K562 (cell line): ENCODE measurements at regions not wholly inside any gene's neighbourhood (a gene's known extent, or its start where the extent isn't known, plus 50 kb on each side); places are given as distances from the start of the nearest gene placed in this dataset.
A peak's percentile ranks its signal among the peaks of the same experiment; 100 is the strongest.

ENCODE experiments used
- JUN ChIP-seq, 2 experiments: sonication (generic) in 1 of 2; formaldehyde crosslinking in 1 of 2; IDR thresholded peaks; 2 replicates each; pipeline versions ENCODE4 v1.6.1 to v1.8.0; 2012 to 2022; ENCODE audit warnings: borderline replicate concordance in 2 of 2, mild to moderate bottlenecking in 2 of 2, improper control_type of control experiment in 1 of 2, low read depth in 1 of 2, low read length in 1 of 2, missing genetic modification reagents in 1 of 2
- JUND ChIP-seq, 2 experiments: IDR thresholded peaks; 2 replicates in 1 of 2; 3 replicates in 1 of 2; pipeline ENCODE4 v1.6.1; 2011; ENCODE audit warnings: borderline replicate concordance in 2 of 2, low read depth in 2 of 2, low read length in 2 of 2, improper control_type of control experiment in 1 of 2, missing biosample characterization in 1 of 2, missing genetic modification characterization in 1 of 2, missing genetic modification reagents in 1 of 2
- MAFG ChIP-seq: fragments of 450-650 bp; conservative IDR thresholded peaks from 2 replicates; pipeline ENCODE4 v1.6.1; 2016; ENCODE audit warnings: missing genetic modification characterization, missing compliant biosample characterization
- PCBP1 ChIP-seq: fragments of 200-400 bp; formaldehyde crosslinking; IDR thresholded peaks from 2 replicates; pipeline ENCODE4 v1.6.1; 2018; ENCODE audit warnings: mild to moderate bottlenecking, low read depth, low read length; ENCODE audit not compliant: poor library complexity, severe bottlenecking
- POLR2B ChIP-seq: fragments of 450-650 bp; IDR thresholded peaks from 2 replicates; pipeline ENCODE4 v1.6.1; 2018; ENCODE audit warnings: low read depth; ENCODE audit not compliant: partially characterized antibody
- SIX5 ChIP-seq, 2 experiments: IDR thresholded peaks; 2 replicates each; pipeline ENCODE4 v1.6.1; 2011; ENCODE audit warnings: low read length in 2 of 2, borderline replicate concordance in 1 of 2, low read depth in 1 of 2, mild to moderate bottlenecking in 1 of 2, moderate library complexity in 1 of 2; ENCODE audit not compliant: insufficient read depth in 1 of 2
- TBP ChIP-seq: optimal IDR thresholded peaks from 2 replicates; pipeline ENCODE3; 2011; ENCODE audit warnings: low read depth, low read length, improper control_type of control experiment
- ZNF263 ChIP-seq: sonication (generic); formaldehyde crosslinking; IDR thresholded peaks from 2 replicates; pipeline ENCODE4 v1.8.0; 2022; ENCODE audit warnings: mild to moderate bottlenecking, missing genetic modification reagents, borderline replicate concordance
- ZNF311 ChIP-seq: fragments of 250-450 bp; sonication (Bioruptor Pico); IDR thresholded peaks from 2 replicates; pipeline ENCODE4 v1.4.0; 2020; ENCODE audit warnings: mild to moderate bottlenecking, moderate library complexity
- TF ChIP-seq, protein P1 (sequence below): sonication (generic); formaldehyde crosslinking; IDR thresholded peaks from 2 replicates; pipeline ENCODE4 v1.8.0; 2022; ENCODE audit warnings: missing genetic modification reagents, mild to moderate bottlenecking, borderline replicate concordance
- TF ChIP-seq, protein P2 (sequence below): fragments of 200-800 bp; sonication (Bioruptor generic); IDR thresholded peaks from 2 replicates; pipeline ENCODE4 v1.6.1; 2016; ENCODE audit warnings: missing genetic modification characterization, missing compliant biosample characterization
- TF ChIP-seq, protein P3 (sequence below), 3 experiments: fragments of 200-800 bp in 1 of 3; fragments of 250-450 bp in 1 of 3; fragments of 450-650 bp in 1 of 3; sonication (Bioruptor Pico) in 1 of 3; sonication (Bioruptor generic) in 1 of 3; formaldehyde crosslinking in 1 of 3; IDR thresholded peaks; 2 replicates each; pipeline versions ENCODE4 v1.6.1 to v1.8.0; 2016 to 2022; ENCODE audit warnings: mild to moderate bottlenecking in 2 of 3, missing genetic modification characterization in 2 of 3, missing compliant biosample characterization in 1 of 3, moderate library complexity in 1 of 3

DNA sequence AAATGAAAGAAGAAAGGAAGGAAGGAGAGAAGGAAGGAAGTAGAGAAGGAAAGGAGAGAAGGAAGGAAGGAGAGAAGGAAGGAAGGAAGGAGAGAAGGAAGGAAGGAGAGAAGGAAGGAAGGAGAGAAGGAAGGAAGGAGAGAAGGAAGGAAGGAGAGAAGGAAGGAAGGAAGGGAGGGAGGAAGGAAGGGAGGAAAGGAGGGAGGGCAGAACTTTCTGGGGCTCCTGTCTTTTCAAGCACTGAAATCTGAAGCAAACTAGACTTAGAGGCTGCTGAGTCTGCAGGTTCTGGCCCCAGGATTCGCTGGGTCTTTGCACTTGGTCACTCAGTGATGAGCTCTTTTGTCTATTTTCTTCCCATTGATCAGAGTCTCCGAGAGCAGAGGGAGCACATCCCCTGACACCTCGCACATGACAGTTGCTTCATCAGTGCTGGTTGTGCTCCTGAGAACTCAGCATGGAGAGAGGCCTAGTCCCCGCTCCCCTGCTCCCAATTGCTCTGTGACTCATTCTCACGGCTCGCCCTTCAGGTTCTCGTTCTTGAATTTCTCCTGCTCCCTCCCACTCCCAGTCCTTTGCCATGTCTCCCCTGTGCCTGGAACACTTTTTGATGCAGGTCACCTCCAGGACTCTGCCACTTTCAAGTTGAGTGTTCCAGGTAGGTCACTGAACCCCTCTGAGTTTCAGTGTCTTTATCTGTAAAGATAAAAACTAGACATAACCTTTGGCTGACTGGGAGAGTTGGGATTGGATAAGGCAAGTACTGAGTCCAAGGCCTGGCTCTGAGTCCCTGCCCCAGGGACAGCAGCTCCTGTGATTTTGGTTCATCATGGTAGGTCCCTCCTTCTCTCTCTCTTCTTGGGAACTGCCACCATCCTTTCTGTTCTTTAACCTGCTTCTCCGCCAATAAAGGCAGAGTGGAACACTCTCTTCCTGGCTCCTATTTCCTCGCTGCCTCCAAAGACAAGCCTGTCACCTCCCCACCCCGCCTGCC is 55.2 kb downstream of the TNP1 start (continued):
- TF ChIP-seq JUN (IDR thresholded peaks at IDR 0.05; ENCODE audit: borderline replicate concordance, low read depth, low read length) (no peak), JUN (CRISPR knock-in tag; IDR thresholded peaks at IDR 0.05; ENCODE audit: borderline replicate concordance) (no peak), JUND (IDR thresholded peaks at IDR 0.05; ENCODE audit: borderline replicate concordance, low read depth, low read length) (0 out of 2 replicates have a peak, but pooled peaks have one; percentile 50), JUND (tag; IDR thresholded peaks at IDR 0.05; ENCODE audit: borderline replicate concordance, low read depth, low read length) (no peak), POLR2B (no peak), TBP (no peak), ZNF311 (CRISPR knock-in tag) (no peak), ZNF263 (0 out of 2 replicates have a peak, but pooled peaks have one; percentile 47), PCBP1 (no peak), SIX5 (IDR thresholded peaks at IDR 0.05; ENCODE audit: borderline replicate concordance in 1 of 2, insufficient read depth in 1 of 2, low read depth in 1 of 2, low read length in 2 of 2) (no peak), MAFG (tag) (0 out of 2 replicates have a peak, but pooled peaks have one; percentile 4)
- TF ChIP-seq, protein P1, sequence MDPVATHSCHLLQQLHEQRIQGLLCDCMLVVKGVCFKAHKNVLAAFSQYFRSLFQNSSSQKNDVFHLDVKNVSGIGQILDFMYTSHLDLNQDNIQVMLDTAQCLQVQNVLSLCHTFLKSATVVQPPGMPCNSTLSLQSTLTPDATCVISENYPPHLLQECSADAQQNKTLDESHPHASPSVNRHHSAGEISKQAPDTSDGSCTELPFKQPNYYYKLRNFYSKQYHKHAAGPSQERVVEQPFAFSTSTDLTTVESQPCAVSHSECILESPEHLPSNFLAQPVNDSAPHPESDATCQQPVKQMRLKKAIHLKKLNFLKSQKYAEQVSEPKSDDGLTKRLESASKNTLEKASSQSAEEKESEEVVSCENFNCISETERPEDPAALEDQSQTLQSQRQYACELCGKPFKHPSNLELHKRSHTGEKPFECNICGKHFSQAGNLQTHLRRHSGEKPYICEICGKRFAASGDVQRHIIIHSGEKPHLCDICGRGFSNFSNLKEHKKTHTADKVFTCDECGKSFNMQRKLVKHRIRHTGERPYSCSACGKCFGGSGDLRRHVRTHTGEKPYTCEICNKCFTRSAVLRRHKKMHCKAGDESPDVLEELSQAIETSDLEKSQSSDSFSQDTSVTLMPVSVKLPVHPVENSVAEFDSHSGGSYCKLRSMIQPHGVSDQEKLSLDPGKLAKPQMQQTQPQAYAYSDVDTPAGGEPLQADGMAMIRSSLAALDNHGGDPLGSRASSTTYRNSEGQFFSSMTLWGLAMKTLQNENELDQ (CRISPR knock-in tag), result no peak
- TF ChIP-seq, protein P2, sequence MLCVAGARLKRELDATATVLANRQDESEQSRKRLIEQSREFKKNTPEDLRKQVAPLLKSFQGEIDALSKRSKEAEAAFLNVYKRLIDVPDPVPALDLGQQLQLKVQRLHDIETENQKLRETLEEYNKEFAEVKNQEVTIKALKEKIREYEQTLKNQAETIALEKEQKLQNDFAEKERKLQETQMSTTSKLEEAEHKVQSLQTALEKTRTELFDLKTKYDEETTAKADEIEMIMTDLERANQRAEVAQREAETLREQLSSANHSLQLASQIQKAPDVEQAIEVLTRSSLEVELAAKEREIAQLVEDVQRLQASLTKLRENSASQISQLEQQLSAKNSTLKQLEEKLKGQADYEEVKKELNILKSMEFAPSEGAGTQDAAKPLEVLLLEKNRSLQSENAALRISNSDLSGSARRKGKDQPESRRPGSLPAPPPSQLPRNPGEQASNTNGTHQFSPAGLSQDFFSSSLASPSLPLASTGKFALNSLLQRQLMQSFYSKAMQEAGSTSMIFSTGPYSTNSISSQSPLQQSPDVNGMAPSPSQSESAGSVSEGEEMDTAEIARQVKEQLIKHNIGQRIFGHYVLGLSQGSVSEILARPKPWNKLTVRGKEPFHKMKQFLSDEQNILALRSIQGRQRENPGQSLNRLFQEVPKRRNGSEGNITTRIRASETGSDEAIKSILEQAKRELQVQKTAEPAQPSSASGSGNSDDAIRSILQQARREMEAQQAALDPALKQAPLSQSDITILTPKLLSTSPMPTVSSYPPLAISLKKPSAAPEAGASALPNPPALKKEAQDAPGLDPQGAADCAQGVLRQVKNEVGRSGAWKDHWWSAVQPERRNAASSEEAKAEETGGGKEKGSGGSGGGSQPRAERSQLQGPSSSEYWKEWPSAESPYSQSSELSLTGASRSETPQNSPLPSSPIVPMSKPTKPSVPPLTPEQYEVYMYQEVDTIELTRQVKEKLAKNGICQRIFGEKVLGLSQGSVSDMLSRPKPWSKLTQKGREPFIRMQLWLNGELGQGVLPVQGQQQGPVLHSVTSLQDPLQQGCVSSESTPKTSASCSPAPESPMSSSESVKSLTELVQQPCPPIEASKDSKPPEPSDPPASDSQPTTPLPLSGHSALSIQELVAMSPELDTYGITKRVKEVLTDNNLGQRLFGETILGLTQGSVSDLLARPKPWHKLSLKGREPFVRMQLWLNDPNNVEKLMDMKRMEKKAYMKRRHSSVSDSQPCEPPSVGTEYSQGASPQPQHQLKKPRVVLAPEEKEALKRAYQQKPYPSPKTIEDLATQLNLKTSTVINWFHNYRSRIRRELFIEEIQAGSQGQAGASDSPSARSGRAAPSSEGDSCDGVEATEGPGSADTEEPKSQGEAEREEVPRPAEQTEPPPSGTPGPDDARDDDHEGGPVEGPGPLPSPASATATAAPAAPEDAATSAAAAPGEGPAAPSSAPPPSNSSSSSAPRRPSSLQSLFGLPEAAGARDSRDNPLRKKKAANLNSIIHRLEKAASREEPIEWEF, result no peak
- TF ChIP-seq, protein P3, sequence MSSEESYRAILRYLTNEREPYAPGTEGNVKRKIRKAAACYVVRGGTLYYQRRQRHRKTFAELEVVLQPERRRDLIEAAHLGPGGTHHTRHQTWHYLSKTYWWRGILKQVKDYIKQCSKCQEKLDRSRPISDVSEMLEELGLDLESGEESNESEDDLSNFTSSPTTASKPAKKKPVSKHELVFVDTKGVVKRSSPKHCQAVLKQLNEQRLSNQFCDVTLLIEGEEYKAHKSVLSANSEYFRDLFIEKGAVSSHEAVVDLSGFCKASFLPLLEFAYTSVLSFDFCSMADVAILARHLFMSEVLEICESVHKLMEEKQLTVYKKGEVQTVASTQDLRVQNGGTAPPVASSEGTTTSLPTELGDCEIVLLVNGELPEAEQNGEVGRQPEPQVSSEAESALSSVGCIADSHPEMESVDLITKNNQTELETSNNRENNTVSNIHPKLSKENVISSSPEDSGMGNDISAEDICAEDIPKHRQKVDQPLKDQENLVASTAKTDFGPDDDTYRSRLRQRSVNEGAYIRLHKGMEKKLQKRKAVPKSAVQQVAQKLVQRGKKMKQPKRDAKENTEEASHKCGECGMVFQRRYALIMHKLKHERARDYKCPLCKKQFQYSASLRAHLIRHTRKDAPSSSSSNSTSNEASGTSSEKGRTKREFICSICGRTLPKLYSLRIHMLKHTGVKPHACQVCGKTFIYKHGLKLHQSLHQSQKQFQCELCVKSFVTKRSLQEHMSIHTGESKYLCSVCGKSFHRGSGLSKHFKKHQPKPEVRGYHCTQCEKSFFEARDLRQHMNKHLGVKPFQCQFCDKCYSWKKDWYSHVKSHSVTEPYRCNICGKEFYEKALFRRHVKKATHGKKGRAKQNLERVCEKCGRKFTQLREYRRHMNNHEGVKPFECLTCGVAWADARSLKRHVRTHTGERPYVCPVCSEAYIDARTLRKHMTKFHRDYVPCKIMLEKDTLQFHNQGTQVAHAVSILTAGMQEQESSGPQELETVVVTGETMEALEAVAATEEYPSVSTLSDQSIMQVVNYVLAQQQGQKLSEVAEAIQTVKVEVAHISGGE (CRISPR knock-in tag; IDR thresholded peaks at IDR 0.05), result no peak
